ENCODE measurements at regions not wholly inside any gene's neighbourhood (a gene's known extent, or its start where the extent isn't known, plus 50 kb on each side); places are given as distances from the start of the nearest gene placed in this dataset.

GRCh38 chr10:33067917-33068316, 109.9 kb upstream of the ITGB1 start:
- no peak overlapping the region for H3K4me3 ChIP-seq (ENCODE audit: low read length)
- H2AFZ ChIP-seq (ENCODE audit: low read depth, low read length): no peak overlapping the region
- H3K36me3 ChIP-seq (replicated peaks; ENCODE audit: low read depth, low read length): no peaks in the 10 kb centered on the region
- H3K9ac ChIP-seq (ENCODE audit: low read length): no peak overlapping the region
- no peaks in the 10 kb centered on the region for H4K20me1 ChIP-seq (ENCODE audit: insufficient read depth, low read length)
- H3K27ac ChIP-seq (ENCODE audit: low read length): no peak overlapping the region
- H3K27me3 ChIP-seq (ENCODE audit: low read depth, low read length): no peaks in the 10 kb centered on the region
- H3K4me2 ChIP-seq (ENCODE audit: low read length): no peak overlapping the region
- H3K4me1 ChIP-seq (ENCODE audit: low read length): no peaks in the 10 kb centered on the region
- H3K9me3 ChIP-seq (ENCODE audit: insufficient read depth, low read length): no peaks in the 10 kb centered on the region
- no peaks in the 10 kb centered on the region for H3K79me2 ChIP-seq (ENCODE audit: low read length)
- TF ChIP-seq CTCF (IDR thresholded peaks at IDR 0.05; ENCODE audit: low read depth, low read length): no peak
- TF ChIP-seq EZH2phosphoT487 (IDR thresholded peaks at IDR 0.05; ENCODE audit: low read depth): no peak

- Histone ChIP-seq H3K36me3 (replicated peaks; ENCODE audit: low read depth, low read length) (no peaks in the 10 kb centered on the region), H3K27ac (ENCODE audit: low read length) (no peak overlapping the region), H3K9ac (ENCODE audit: low read length) (no peak overlapping the region), H2AFZ (ENCODE audit: low read depth, low read length) (no peak overlapping the region), H3K79me2 (ENCODE audit: low read length) (no peaks in the 10 kb centered on the region), H3K4me2 (ENCODE audit: low read length) (no peak overlapping the region), H3K9me3 (ENCODE audit: insufficient read depth, low read length) (no peaks in the 10 kb centered on the region), H3K27me3 (ENCODE audit: low read depth, low read length) (no peaks in the 10 kb centered on the region), H3K4me1 (ENCODE audit: low read length) (no peaks in the 10 kb centered on the region), H3K4me3 (ENCODE audit: low read length) (no peak overlapping the region), H4K20me1 (ENCODE audit: insufficient read depth, low read length) (no peaks in the 10 kb centered on the region)
- TF ChIP-seq CTCF (IDR thresholded peaks at IDR 0.05; ENCODE audit: low read depth, low read length) (no peak), EZH2phosphoT487 (IDR thresholded peaks at IDR 0.05; ENCODE audit: low read depth) (no peak)
These were observed 109.5 kb upstream of the ITGB1 start for GRCh38 chr10:33067481-33067880.

- H3K27me3 ChIP-seq (ENCODE audit: low read depth, low read length): no peaks in the 10 kb centered on the region
- no peak overlapping the region for H3K9ac ChIP-seq (ENCODE audit: low read length)
- no peaks in the 10 kb centered on the region for H3K79me2 ChIP-seq (ENCODE audit: low read length)
- H3K36me3 ChIP-seq (replicated peaks; ENCODE audit: low read depth, low read length): no peaks in the 10 kb centered on the region
- H3K4me1 ChIP-seq (ENCODE audit: low read length): no peaks in the 10 kb centered on the region
- H4K20me1 ChIP-seq (ENCODE audit: insufficient read depth, low read length): no peaks in the 10 kb centered on the region
- TF ChIP-seq EZH2phosphoT487 (IDR thresholded peaks at IDR 0.05; ENCODE audit: low read depth): no peak
- TF ChIP-seq CTCF (IDR thresholded peaks at IDR 0.05; ENCODE audit: low read depth, low read length): no peak
- H2AFZ ChIP-seq (ENCODE audit: low read depth, low read length): no peak overlapping the region
- no peak overlapping the region for H3K4me3 ChIP-seq (ENCODE audit: low read length)
- no peaks in the 10 kb centered on the region for H3K9me3 ChIP-seq (ENCODE audit: insufficient read depth, low read length)
- no peak overlapping the region for H3K4me2 ChIP-seq (ENCODE audit: low read length)
- no peak overlapping the region for H3K27ac ChIP-seq (ENCODE audit: low read length)
These were observed 108.7 kb upstream of the ITGB1 start for GRCh38 chr10:33066558-33067236.

- Histone ChIP-seq H3K79me2 (ENCODE audit: low read length) (no peaks in the 10 kb centered on the region), H3K36me3 (replicated peaks; ENCODE audit: low read depth, low read length) (no peaks in the 10 kb centered on the region), H3K27ac (ENCODE audit: low read length) (no peak overlapping the region), H3K4me3 (ENCODE audit: low read length) (no peak overlapping the region), H3K9ac (ENCODE audit: low read length) (no peak overlapping the region), H3K4me1 (ENCODE audit: low read length) (no peaks in the 10 kb centered on the region), H3K9me3 (ENCODE audit: insufficient read depth, low read length) (no peaks in the 10 kb centered on the region), H2AFZ (ENCODE audit: low read depth, low read length) (no peak overlapping the region), H3K4me2 (ENCODE audit: low read length) (no peak overlapping the region), H4K20me1 (ENCODE audit: insufficient read depth, low read length) (no peaks in the 10 kb centered on the region), H3K27me3 (ENCODE audit: low read depth, low read length) (no peaks in the 10 kb centered on the region)
- TF ChIP-seq CTCF (IDR thresholded peaks at IDR 0.05; ENCODE audit: low read depth, low read length) (no peak), EZH2phosphoT487 (IDR thresholded peaks at IDR 0.05; ENCODE audit: low read depth) (no peak)
These were observed 107.1 kb upstream of the ITGB1 start for GRCh38 chr10:33065111-33065510.
